ENCODE measurements at regions not wholly inside any gene's neighbourhood (a gene's known extent, or its start where the extent isn't known, plus 50 kb on each side); places are given as distances from the start of the nearest gene placed in this dataset.

GRCh38 chr1:8078176-8078671 lies 52.1 kb upstream of the ERRFI1 start:
- no peak for ATAC-seq (ENCODE audit: low read depth in 2 of 2)
- Mint-ChIP-seq H3K27me3 (peaks cover 26 to 36% (median 33%) of the 10 kb centered on the region in 3 donors), H3K27ac (no peak overlapping the region), H3K36me3 (no peaks in the 10 kb centered on the region), H3K4me1 (no peaks in the 10 kb centered on the region), H3K4me3 (no peak overlapping the region), H3K9me3 (no peaks in the 10 kb centered on the region)
- DNase-seq = no peak

GRCh38 chr1:8077602-8078001 lies 51.5 kb upstream of the ERRFI1 start:
- no peak for ATAC-seq (ENCODE audit: low read depth in 2 of 2)

GRCh38 chr1:8077120-8077573 lies 51.0 kb upstream of the ERRFI1 start:
- Mint-ChIP-seq H3K27me3 (peaks cover 28 to 40% (median 37%) of the 10 kb centered on the region in 3 donors), H3K9me3 (no peaks in the 10 kb centered on the region), H3K4me3 (no peak overlapping the region), H3K36me3 (no peaks in the 10 kb centered on the region), H3K27ac (peak overlapping the region in 1 of 6 donors; percentile 11), H3K4me1 (no peaks in the 10 kb centered on the region)
- no peak for DNase-seq
- ATAC-seq (ENCODE audit: low read depth in 2 of 2) = no peak

More at GRCh38 chr1:8077602-8078001, 51.5 kb upstream of the ERRFI1 start:
- no peak overlapping the region for H3K4me3 Mint-ChIP-seq
- no peak for DNase-seq
- no peaks in the 10 kb centered on the region for H3K9me3 Mint-ChIP-seq
- no peaks in the 10 kb centered on the region for H3K36me3 Mint-ChIP-seq
- H3K27me3 Mint-ChIP-seq = peaks cover 28 to 40% (median 33%) of the 10 kb centered on the region in 3 donors
- H3K4me1 Mint-ChIP-seq = no peaks in the 10 kb centered on the region
- H3K27ac Mint-ChIP-seq = peak overlapping the region in 1 of 6 donors; percentile 70

- ATAC-seq (ENCODE audit: low read depth in 2 of 2) = no peak
- Mint-ChIP-seq H3K27ac (no peak overlapping the region), H3K9me3 (no peaks in the 10 kb centered on the region), H3K4me1 (no peaks in the 10 kb centered on the region), H3K36me3 (no peaks in the 10 kb centered on the region), H3K27me3 (peaks cover 26 to 41% (median 40%) of the 10 kb centered on the region in 3 donors), H3K4me3 (no peak overlapping the region)
- no peak for DNase-seq
These were observed 50.1 kb upstream of the ERRFI1 start for GRCh38 chr1:8076176-8076575.
